Activated CD8-positive, alpha-beta T cell treated with anti-CD3 and anti-CD28 coated beads for 36 hours (primary cell): ENCODE measurements at regions not wholly inside any gene's neighbourhood (a gene's known extent, or its start where the extent isn't known, plus 50 kb on each side); places are given as distances from the start of the nearest gene placed in this dataset.
"Not testable (repeated sequence)": the region's sequence is repeated elsewhere in the genome, so short reads cannot be mapped to it uniquely, and the experiment has no call there.

ENCODE experiments used
- ATAC-seq: fragments of 200-7000 bp; cut with Tn5 transposase; one replicate; pipeline ENCODE4 v1.10.0; 2021; ENCODE audit warnings: mild to moderate bottlenecking, moderate library complexity
- CTCF ChIA-PET: fragments of 350-600 bp; sonication (Branson Sonifier 250); formaldehyde crosslinking; loops from one replicate; lab custom pipeline; 2021; ENCODE audit warnings: antibody characterized with exemption; lab: Charles Lee
- POLR2A ChIA-PET: fragments of 350-600 bp; sonication (Branson Sonifier 250); formaldehyde crosslinking; loops from one replicate; lab custom pipeline; 2021; ENCODE audit warnings: antibody characterized with exemption; lab: Charles Lee
- DNase-seq: peaks from one replicate; pipeline ENCODE4 v3.0.0-alpha.2; 2020
- H3K27ac Mint-ChIP-seq: one replicate; pipeline ENCODE4 v1.8.0; 2021; ENCODE audit warnings: mild to moderate bottlenecking, mixed read lengths
- H3K27me3 Mint-ChIP-seq: one replicate; pipeline ENCODE4 v1.8.0; 2021; ENCODE audit warnings: mixed read lengths
- H3K36me3 Mint-ChIP-seq: one replicate; pipeline ENCODE4 v1.8.0; 2021; ENCODE audit warnings: low read depth, mixed read lengths
- H3K4me1 Mint-ChIP-seq: one replicate; pipeline ENCODE4 v1.8.0; 2021; ENCODE audit warnings: low read depth, mixed read lengths
- H3K4me3 Mint-ChIP-seq: one replicate; pipeline ENCODE4 v1.8.0; 2021; ENCODE audit warnings: mild to moderate bottlenecking, moderate library complexity, mixed read lengths
- H3K9me3 Mint-ChIP-seq: one replicate; pipeline ENCODE4 v1.8.0; 2021; ENCODE audit warnings: mixed read lengths
- intact Hi-C: fragments of 100-400 bp; cut with micrococcal nuclease; formaldehyde crosslinking; loops from one replicate; pipeline ENCODE4 v1.10.0; 2022
- TF ChIP-seq, protein P1 (sequence below): fragments of 200-600 bp; IDR thresholded peaks from one replicate; pipeline ENCODE4 v1.8.0; 2022; ENCODE audit warnings: antibody characterized with exemption, mild to moderate bottlenecking

DNA sequence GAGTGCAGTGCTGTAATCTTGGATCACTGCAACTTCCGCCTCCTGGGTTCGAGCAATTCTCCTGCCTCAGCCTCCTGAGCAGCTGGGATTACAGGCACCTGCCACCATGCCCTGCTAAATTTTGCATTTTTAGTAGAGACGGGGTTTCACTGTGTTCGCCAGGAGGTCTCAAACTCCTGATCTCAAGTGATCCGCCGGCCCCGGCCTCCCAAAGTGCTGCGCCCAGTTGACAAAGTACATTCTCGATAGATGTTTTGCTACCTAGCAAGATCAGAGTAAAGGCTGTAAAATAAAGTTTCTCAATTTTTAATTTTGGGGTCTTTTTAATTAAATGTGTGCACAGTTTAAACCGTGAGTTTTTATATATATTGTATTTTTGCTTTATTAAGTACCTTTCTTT, 248.9 kb downstream of the CCER1 start:
- Mint-ChIP-seq H3K4me1 (no peaks in the 10 kb centered on the region), H3K9me3 (no peaks in the 10 kb centered on the region), H3K4me3 (no peak overlapping the region), H3K27ac (no peak overlapping the region), H3K27me3 (no peaks in the 10 kb centered on the region), H3K36me3 (no peaks in the 10 kb centered on the region)
- intact Hi-C loops, result no loop called here
- ChIA-PET POLR2A (no interaction called here), CTCF (no interaction called here)
- TF ChIP-seq, protein P1, sequence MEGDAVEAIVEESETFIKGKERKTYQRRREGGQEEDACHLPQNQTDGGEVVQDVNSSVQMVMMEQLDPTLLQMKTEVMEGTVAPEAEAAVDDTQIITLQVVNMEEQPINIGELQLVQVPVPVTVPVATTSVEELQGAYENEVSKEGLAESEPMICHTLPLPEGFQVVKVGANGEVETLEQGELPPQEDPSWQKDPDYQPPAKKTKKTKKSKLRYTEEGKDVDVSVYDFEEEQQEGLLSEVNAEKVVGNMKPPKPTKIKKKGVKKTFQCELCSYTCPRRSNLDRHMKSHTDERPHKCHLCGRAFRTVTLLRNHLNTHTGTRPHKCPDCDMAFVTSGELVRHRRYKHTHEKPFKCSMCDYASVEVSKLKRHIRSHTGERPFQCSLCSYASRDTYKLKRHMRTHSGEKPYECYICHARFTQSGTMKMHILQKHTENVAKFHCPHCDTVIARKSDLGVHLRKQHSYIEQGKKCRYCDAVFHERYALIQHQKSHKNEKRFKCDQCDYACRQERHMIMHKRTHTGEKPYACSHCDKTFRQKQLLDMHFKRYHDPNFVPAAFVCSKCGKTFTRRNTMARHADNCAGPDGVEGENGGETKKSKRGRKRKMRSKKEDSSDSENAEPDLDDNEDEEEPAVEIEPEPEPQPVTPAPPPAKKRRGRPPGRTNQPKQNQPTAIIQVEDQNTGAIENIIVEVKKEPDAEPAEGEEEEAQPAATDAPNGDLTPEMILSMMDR, result no peak
- no peak for ATAC-seq
- DNase-seq, result no peak

DNA sequence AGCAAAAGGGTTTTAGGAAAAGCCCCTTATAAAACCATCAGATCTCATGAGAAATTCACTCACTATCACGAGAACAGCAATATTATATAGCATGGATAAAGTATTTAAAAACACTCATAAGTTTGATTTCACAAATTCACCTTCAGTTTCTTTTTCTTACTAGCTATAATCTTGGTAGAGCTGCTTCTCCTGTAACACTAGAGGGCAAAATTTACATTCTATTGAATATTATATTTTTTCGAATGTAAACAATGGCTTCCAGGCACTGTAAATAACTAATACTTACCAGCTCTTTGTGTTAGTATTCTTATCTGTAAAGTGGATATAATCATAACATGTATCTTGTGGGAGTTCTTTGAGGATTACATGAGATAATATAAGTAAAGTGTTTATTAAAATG, 259.6 kb downstream of the CCER1 start:
- Mint-ChIP-seq H3K4me1 (no peaks in the 10 kb centered on the region), H3K9me3 (no peaks in the 10 kb centered on the region), H3K27ac (no peak overlapping the region), H3K4me3 (no peak overlapping the region), H3K36me3 (no peaks in the 10 kb centered on the region), H3K27me3 (no peaks in the 10 kb centered on the region)
- ATAC-seq, result no peak
- ChIA-PET POLR2A (no interaction called here), CTCF (no interaction called here)
- TF ChIP-seq, protein P1, result no peak
- intact Hi-C loops, result no loop called here
- DNase-seq, result no peak

DNA sequence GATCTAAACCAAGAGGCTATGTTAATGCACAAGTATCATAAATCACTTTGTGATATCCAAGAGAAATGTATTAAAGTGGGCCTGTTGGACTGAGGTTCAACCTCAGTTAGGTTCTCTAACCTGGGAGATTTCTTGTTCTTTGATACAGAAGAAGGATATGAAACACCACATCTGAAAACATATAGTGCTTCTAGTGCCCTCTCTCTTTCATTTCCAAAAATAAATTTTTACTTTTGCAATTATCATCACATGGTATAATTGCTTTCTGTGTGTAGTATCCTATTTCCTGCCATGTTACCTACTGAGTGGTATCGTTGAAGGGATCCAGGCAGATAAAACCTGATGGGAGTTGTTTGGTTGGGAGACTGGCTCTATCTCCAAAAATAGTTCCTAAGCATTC, 264.9 kb downstream of the CCER1 start:
- Mint-ChIP-seq H3K36me3 (no peaks in the 10 kb centered on the region), H3K4me3 (no peak overlapping the region), H3K27ac (no peak overlapping the region), H3K9me3 (no peaks in the 10 kb centered on the region), H3K27me3 (no peaks in the 10 kb centered on the region), H3K4me1 (no peaks in the 10 kb centered on the region)
- no peak for ATAC-seq
- TF ChIP-seq, protein P1, result no peak
- DNase-seq, result no peak
- ChIA-PET CTCF (interaction anchor here (1.0 kb wide), 1 partner anchor 71 kb away, joined by 3 read pairs; no protein-coding TSS in a partner anchor), POLR2A (no interaction called here)
- intact Hi-C loops, result no loop called here

DNA sequence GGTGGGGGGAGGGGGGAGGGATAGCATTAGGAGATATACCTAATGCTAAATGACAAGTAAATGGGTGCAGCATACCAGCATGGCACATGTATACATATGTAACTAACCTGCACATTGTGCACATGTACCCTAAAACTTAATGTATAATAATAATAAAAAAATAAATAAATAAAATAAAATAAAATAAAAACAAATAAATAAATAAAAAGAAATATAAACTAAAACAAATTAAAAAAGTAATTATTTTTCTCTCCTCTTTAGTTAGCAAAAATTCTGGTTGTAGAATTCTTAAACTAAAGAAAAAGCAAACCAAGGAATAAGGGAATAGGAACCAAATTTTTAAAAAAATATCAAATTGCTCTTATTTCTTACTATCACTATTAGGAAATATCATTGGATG, 267.3 kb downstream of the CCER1 start:
- H3K4me3 Mint-ChIP-seq, CTCF ChIA-PET, H3K9me3 Mint-ChIP-seq, DNase-seq, intact Hi-C loops, H3K27ac Mint-ChIP-seq, H3K27me3 Mint-ChIP-seq, POLR2A ChIA-PET, H3K36me3 Mint-ChIP-seq, H3K4me1 Mint-ChIP-seq, ATAC-seq: not testable (repeated sequence)

DNA sequence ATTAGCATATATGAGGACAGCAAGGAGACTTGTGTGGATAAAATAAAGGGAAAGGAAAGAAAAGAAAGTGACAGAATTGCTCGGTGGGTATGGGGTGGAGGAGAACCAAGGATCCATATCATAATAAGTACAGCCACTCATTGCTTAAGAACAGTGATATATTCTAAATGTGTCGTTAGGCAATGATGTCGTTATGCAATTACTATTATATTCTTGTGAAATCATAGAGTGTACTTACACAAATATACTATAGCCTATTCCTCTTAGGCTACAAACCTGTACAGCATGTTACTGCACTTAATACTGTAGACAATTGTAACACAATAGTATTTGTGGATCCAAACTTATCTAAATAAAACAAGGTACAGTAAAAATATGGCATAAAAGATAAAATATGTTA, 271.1 kb downstream of the CCER1 start:
- POLR2A ChIA-PET, result no interaction called here
- Mint-ChIP-seq H3K27me3 (no peaks in the 10 kb centered on the region), H3K27ac (no peak overlapping the region), H3K4me1 (no peaks in the 10 kb centered on the region), H3K9me3 (no peaks in the 10 kb centered on the region), H3K36me3 (no peaks in the 10 kb centered on the region), H3K4me3 (no peak overlapping the region)
- DNase-seq (no peak), ATAC-seq (no peak)
- CTCF ChIA-PET, result interaction anchor here (0.6 kb wide), 1 partner anchor 269 kb away, joined by 3 read pairs; no protein-coding TSS in a partner anchor
- intact Hi-C loops, result no loop called here
- TF ChIP-seq, protein P1, result no peak

DNA sequence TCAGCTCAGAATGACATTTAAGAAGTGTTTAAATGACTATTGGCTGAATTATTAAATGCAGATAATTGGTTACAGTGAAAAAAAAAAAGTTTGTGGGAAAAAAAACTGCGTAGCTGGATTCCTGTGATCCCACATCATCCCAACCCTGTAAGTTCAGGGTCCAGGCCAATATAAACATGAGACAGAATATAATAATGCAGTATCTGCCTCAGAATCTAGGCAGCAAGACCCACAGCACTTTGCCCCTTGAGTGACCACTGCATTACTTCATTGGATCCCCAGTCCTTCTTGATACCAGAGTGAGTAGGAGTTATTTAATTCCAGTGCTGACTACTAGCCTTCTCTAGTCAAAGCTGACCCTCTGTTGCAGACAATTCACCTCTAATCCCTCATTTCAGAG, 272.6 kb downstream of the CCER1 start:
- Mint-ChIP-seq H3K36me3 (no peaks in the 10 kb centered on the region), H3K27me3 (no peaks in the 10 kb centered on the region), H3K4me3 (no peak overlapping the region), H3K4me1 (no peaks in the 10 kb centered on the region), H3K9me3 (no peaks in the 10 kb centered on the region), H3K27ac (no peak overlapping the region)
- TF ChIP-seq, protein P1, result no peak
- ChIA-PET CTCF (no interaction called here), POLR2A (no interaction called here)
- DNase-seq (no peak), ATAC-seq (no peak)
- intact Hi-C loops, result no loop called here
